SK-N-SH (cell line): ENCODE measurements at regions not wholly inside any gene's neighbourhood (a gene's known extent, or its start where the extent isn't known, plus 50 kb on each side); places are given as distances from the start of the nearest gene placed in this dataset.

Source experiments
- CHD2 ChIP-seq: fragments of 150-350 bp; IDR thresholded peaks from 2 replicates; pipeline ENCODE4 v1.6.1; 2018; ENCODE audit warnings: low read length; ENCODE audit not compliant: partially characterized antibody
- EP300 ChIP-seq, 2 experiments: IDR thresholded peaks; 2 replicates each; pipeline versions ENCODE4 v1.4.0 to v1.6.1; 2012; ENCODE audit warnings: borderline replicate concordance in 1 of 2, low read depth in 1 of 2, low read length in 1 of 2
- EZH2phosphoT487 ChIP-seq: fragments of 200-600 bp; sonication (generic); IDR thresholded peaks from 2 replicates; pipeline ENCODE4 v1.6.1; 2017; ENCODE audit warnings: low read depth, mixed run types, mild to moderate bottlenecking, antibody characterized with exemption, moderate library complexity, borderline replicate concordance
- SIN3A ChIP-seq: IDR thresholded peaks from 2 replicates; pipeline ENCODE4 v1.6.1; 2012; ENCODE audit warnings: low read depth, mild to moderate bottlenecking, low read length, moderate library complexity, borderline replicate concordance
- TF ChIP-seq, protein P1 (sequence below): IDR thresholded peaks from 2 replicates; pipeline ENCODE4 v1.4.0; 2012; ENCODE audit warnings: low read depth
- TF ChIP-seq, protein P2 (sequence below): fragments of 200-600 bp; sonication (generic); IDR thresholded peaks from 2 replicates; pipeline ENCODE4 v1.6.1; 2017; ENCODE audit warnings: antibody characterized with exemption, mild to moderate bottlenecking, moderate library complexity

DNA sequence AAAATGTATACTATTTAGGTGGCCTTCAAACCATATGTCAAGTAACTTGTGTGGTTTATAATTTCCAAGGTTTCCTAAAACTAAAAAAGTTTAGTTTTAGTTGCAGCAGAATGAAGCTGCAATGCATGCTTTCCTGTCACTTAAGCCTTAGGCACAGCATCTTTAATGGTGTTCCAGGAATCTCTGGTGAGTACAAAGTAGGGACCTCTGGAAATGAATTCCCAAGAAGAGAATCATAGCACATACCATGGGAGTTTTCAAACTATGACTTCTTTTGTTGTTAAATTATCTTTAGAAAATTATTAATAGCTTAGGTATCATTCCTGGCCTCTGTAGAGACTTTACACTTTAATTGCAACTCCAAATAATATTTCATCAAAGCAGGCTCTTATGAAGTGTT lies 1005.9 kb upstream of the PABPC4L start:
- TF ChIP-seq, protein P1, sequence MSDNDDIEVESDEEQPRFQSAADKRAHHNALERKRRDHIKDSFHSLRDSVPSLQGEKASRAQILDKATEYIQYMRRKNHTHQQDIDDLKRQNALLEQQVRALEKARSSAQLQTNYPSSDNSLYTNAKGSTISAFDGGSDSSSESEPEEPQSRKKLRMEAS = no peak
- TF ChIP-seq, protein P2, sequence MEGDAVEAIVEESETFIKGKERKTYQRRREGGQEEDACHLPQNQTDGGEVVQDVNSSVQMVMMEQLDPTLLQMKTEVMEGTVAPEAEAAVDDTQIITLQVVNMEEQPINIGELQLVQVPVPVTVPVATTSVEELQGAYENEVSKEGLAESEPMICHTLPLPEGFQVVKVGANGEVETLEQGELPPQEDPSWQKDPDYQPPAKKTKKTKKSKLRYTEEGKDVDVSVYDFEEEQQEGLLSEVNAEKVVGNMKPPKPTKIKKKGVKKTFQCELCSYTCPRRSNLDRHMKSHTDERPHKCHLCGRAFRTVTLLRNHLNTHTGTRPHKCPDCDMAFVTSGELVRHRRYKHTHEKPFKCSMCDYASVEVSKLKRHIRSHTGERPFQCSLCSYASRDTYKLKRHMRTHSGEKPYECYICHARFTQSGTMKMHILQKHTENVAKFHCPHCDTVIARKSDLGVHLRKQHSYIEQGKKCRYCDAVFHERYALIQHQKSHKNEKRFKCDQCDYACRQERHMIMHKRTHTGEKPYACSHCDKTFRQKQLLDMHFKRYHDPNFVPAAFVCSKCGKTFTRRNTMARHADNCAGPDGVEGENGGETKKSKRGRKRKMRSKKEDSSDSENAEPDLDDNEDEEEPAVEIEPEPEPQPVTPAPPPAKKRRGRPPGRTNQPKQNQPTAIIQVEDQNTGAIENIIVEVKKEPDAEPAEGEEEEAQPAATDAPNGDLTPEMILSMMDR = no peak
- TF ChIP-seq EZH2phosphoT487 (no peak), CHD2 (no peak), SIN3A (no peak), EP300 (IDR thresholded peaks at IDR 0.05; ENCODE audit: borderline replicate concordance in 1 of 2, low read depth in 1 of 2, low read length in 1 of 2) (no peak)
